HL-60 (cell line): ENCODE measurements at regions not wholly inside any gene's neighbourhood (a gene's known extent, or its start where the extent isn't known, plus 50 kb on each side); places are given as distances from the start of the nearest gene placed in this dataset.

Experiments
- DNase-seq, 2 experiments: peaks; one replicate each; pipeline ENCODE4 v3.0.0-alpha.2; 2010 to 2020; ENCODE audit warnings: low read depth in 1 of 2, low spot score in 1 of 2
- H3K27ac ChIP-seq: fragments of 250-450 bp; sonication (Bioruptor Pico); replicated peaks from 2 replicates; pipeline ENCODE4 v1.5.1; 2020; ENCODE audit warnings: mild to moderate bottlenecking, moderate library complexity
- H3K27me3 ChIP-seq: fragments of 250-450 bp; sonication (Bioruptor Pico); 2 replicates; pipeline ENCODE4 v1.5.1; 2021; ENCODE audit warnings: mild to moderate bottlenecking, moderate library complexity; ENCODE audit not compliant: insufficient read depth, poor library complexity, severe bottlenecking
- H3K4me3 ChIP-seq: replicated peaks from 2 replicates; pipeline ENCODE4 v1.5.1; 2011; ENCODE audit warnings: mild to moderate bottlenecking, control low read depth, low read length; ENCODE audit not compliant: insufficient read depth
- CTCF ChIP-seq: IDR thresholded peaks from one replicate; pipeline ENCODE4 v1.5.1; 2011; ENCODE audit warnings: low read length, control low read depth, inconsistent platforms; ENCODE audit not compliant: insufficient read depth
- GABPA ChIP-seq: IDR thresholded peaks from 2 replicates; pipeline ENCODE4 v1.6.1; 2012; ENCODE audit warnings: low read depth
- POLR2AphosphoS5 ChIP-seq: IDR thresholded peaks from 2 replicates; pipeline ENCODE4 v1.6.1; 2012; ENCODE audit warnings: low read depth
- SPI1 ChIP-seq: IDR thresholded peaks from 2 replicates; pipeline ENCODE4 v1.6.1; 2012; ENCODE audit warnings: low read depth, mild to moderate bottlenecking, borderline replicate concordance
- TF ChIP-seq, protein P1 (sequence below): IDR thresholded peaks from 2 replicates; pipeline ENCODE4 v1.6.1; 2012; ENCODE audit warnings: low read depth; ENCODE audit not compliant: insufficient replicate concordance

- no peak overlapping the region for H3K4me3 ChIP-seq
- H3K27ac ChIP-seq, result no peak overlapping the region
- TF ChIP-seq, protein P1, sequence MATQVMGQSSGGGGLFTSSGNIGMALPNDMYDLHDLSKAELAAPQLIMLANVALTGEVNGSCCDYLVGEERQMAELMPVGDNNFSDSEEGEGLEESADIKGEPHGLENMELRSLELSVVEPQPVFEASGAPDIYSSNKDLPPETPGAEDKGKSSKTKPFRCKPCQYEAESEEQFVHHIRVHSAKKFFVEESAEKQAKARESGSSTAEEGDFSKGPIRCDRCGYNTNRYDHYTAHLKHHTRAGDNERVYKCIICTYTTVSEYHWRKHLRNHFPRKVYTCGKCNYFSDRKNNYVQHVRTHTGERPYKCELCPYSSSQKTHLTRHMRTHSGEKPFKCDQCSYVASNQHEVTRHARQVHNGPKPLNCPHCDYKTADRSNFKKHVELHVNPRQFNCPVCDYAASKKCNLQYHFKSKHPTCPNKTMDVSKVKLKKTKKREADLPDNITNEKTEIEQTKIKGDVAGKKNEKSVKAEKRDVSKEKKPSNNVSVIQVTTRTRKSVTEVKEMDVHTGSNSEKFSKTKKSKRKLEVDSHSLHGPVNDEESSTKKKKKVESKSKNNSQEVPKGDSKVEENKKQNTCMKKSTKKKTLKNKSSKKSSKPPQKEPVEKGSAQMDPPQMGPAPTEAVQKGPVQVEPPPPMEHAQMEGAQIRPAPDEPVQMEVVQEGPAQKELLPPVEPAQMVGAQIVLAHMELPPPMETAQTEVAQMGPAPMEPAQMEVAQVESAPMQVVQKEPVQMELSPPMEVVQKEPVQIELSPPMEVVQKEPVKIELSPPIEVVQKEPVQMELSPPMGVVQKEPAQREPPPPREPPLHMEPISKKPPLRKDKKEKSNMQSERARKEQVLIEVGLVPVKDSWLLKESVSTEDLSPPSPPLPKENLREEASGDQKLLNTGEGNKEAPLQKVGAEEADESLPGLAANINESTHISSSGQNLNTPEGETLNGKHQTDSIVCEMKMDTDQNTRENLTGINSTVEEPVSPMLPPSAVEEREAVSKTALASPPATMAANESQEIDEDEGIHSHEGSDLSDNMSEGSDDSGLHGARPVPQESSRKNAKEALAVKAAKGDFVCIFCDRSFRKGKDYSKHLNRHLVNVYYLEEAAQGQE, result no peak
- no peak for TF ChIP-seq CTCF
- no peak for TF ChIP-seq POLR2AphosphoS5
- TF ChIP-seq SPI1, result no peak
- TF ChIP-seq GABPA, result no peak
- no peak for DNase-seq
- no peaks in the 10 kb centered on the region for H3K27me3 ChIP-seq
These were observed 193.5 kb upstream of the ZBTB20 start for GRCh38 chr3:115340586-115340985.

DNA sequence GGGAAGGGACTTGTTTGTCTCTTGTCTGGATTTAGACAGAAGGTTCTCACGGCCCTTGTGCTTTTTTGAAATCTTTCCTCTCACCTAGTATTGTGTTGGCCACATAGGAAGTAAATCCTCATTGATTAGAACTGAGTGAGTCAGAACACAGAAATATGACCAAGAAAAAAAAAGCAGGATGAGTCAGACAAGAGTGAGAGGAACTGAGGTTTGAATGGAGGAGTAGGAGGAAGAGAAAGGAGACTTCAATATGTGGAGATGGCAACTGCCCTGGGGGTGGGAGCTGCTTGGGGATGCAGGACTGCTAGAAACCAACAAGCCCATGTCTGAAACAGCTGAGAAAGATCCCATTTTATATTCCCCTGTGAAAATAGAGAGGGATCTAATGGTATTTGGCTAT lies 194.1 kb upstream of the ZBTB20 start:
- no peak for DNase-seq
- no peak for TF ChIP-seq POLR2AphosphoS5
- TF ChIP-seq GABPA, result no peak
- TF ChIP-seq CTCF, result no peak
- TF ChIP-seq SPI1, result no peak
- TF ChIP-seq, protein P1, result no peak
- H3K4me3 ChIP-seq, result no peak overlapping the region
- no peak overlapping the region for H3K27ac ChIP-seq
- H3K27me3 ChIP-seq, result no peaks in the 10 kb centered on the region

GRCh38 chr3:115347737-115348136 lies 200.6 kb upstream of the ZBTB20 start:
- TF ChIP-seq SPI1, result no peak
- TF ChIP-seq, protein P1, result no peak
- TF ChIP-seq GABPA, result no peak
- no peak for TF ChIP-seq POLR2AphosphoS5
- H3K4me3 ChIP-seq, result no peak overlapping the region
- no peaks in the 10 kb centered on the region for H3K27me3 ChIP-seq
- no peak overlapping the region for H3K27ac ChIP-seq
- DNase-seq, result no peak

DNA sequence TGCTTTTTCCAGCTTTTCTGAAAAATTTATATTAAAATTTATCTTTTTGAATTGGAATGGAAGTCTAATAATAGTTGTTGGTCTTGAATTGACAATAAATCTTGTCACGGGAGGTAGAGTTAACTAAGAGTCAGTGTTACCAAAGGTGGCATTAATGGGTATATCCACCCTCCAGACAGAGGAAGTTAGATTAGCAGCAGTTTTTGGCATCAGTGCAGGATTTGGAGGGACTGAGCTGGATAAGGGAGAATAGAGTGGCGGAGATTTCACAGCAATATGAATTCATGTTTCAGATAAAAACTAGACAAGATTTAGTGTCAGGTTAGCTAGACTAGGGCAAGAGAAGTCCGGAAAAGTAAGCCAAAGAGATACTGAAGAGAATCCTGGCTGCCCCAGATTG lies 201.3 kb upstream of the ZBTB20 start:
- no peak overlapping the region for H3K27ac ChIP-seq
- TF ChIP-seq SPI1 (no peak), POLR2AphosphoS5 (no peak), GABPA (no peak), CTCF (no peak)
- TF ChIP-seq, protein P1, result no peak
- H3K4me3 ChIP-seq, result no peak overlapping the region
- H3K27me3 ChIP-seq, result no peaks in the 10 kb centered on the region
- no peak for DNase-seq
